Stimulated activated naive CD4-positive, alpha-beta T cell (primary cell): ENCODE measurements at regions not wholly inside any gene's neighbourhood (a gene's known extent, or its start where the extent isn't known, plus 50 kb on each side); places are given as distances from the start of the nearest gene placed in this dataset.

Experiments used
- DNase-seq, 6 experiments: peaks; one replicate each; lab custom pipeline; 2025; lab: John Stamatoyannopoulos, UW

GRCh38 chr5:4643190-4643589 is 496.9 kb upstream of the ADAMTS16 start:
- DNase-seq, result no peak

DNA sequence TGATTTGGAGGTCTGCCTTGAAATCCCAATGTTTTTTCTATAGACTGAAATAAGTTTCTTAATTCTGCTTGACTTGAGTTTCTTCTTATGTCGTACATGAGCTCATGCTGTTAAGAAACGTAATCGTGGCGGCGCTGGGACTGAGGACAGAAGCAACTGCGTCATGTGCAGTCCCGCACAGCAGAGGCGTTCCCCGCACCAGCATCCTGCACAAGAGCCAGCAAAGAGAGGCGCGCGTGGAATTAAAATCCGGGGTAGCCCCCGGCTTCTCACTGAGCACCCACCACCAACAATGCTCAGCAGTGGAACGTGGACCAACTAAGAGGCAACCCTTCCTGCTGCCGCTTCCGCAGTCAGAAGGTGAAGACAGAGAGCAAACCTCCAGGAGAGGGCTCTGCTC is 496.2 kb upstream of the ADAMTS16 start:
- DNase-seq, result no peak

GRCh38 chr5:4646715-4647375 is 493.3 kb upstream of the ADAMTS16 start:
- DNase-seq, result no peak

DNA sequence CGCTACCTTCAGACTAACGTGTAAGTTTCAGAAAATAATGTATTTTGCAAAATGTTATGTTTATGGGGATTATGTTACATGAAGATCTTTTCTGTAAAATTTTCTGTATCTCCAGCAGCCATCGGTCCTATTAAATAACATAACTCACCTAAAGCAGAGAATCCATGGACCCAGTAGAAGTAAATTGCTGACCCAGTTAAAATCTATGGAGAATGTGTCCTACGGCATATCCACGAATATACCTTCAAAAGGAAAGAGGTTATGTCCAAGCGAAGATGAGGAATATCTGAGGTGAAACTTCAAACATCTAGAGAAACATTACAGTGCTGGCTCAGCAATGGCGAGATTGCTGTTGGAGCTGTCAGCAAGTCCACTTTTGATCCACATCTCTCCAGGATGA is 492.2 kb upstream of the ADAMTS16 start:
- DNase-seq, result no peak

- no peak for DNase-seq
Observed at GRCh38 chr5:4651806-4652565, 488.1 kb upstream of the ADAMTS16 start.

DNA sequence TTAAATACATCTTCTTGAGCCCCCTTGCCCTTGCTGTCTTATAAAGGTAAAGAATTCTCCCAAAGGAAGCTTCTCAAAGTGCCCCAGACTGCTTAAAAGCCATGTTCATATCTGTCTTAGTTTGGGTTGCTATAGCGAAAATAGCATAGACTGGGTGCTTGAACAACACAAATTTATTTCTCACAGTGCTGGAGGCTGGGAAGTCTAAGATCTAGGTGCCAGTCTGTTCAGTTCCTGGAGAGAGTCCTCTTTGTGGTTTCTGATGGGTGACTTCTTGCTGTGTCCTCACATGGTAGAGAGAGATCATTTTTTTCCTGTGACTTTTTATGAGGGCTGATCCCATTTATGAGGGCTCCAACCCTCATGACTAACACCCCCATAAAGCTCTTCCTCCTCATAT is 486.7 kb upstream of the ADAMTS16 start:
- DNase-seq, result no peak

GRCh38 chr5:4659851-4660250 is 480.3 kb upstream of the ADAMTS16 start:
- no peak for DNase-seq

DNA sequence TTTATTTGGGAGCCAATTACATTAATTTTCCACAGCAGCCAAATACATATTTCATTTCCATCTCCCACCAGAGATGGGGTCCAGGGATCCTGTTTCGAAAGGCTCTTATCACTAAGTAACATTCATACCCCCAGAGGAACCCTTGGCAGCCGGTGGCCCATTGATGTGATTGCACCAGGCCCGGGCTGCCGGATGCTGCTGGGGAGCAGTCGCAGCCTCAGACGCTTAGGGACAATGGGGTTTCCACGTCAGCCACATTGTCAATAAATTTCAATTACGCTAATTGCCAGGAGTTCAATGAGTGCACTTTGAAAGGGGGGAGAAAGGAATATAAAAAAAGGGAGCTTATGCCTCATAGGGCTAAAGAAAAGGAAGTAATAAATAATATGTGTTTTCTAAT is 478.8 kb upstream of the ADAMTS16 start:
- no peak for DNase-seq

DNA sequence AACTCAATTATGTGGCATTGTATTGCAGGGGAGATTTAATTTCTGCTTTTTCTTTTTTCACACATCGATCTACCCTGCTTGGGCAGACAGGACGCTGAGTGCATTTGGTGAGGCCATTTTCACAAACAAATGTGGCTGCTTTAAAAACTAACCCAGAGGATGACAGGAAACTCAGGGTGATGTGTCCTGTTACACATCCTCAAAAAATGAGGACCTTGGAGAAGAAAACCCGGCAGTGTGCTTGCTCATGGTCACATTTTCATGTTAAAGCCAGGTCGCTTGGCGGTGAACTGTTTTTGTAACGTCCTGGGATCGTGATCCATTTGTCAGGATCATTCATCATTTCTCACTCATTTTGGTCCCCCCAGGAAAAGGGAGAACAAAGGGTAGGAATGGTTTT is 478.3 kb upstream of the ADAMTS16 start:
- DNase-seq, result no peak

DNA sequence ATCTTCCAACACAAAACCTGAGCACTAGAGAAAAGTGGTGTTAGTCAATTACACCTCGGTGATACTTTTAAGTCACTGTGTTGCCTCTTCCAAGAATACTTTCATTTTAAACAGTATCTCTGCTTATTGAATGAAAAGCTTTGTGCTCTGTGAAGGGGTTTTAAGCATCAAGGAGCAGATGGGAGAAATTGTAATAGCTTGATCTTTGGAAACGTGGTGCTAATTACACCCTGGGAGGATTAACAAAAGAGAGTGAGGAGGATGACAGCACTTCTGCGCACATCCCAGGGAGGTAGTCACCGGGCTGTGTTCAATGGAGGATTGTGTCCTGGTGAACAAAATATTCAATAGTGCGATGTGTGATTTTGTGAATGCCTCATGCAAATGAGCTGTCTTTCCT is 477.4 kb upstream of the ADAMTS16 start:
- no peak for DNase-seq

DNA sequence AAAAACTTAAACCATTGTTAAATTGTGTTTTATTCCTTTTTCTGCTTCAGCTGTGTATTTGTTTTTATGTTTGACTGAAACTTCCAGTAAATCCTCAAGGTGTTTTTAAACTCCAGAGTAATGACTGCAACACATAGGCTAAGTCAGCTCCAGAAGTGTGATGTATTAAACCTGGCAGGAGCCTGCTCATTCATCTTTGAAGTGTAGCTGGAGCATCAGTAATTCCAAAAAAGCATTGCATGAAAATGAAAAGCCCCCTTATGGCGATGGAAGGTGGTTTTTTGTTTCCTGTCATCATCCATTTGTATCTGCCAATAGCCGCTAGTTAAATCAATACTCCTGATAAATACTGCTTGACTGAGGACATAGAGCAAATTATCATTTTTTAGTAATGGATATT is 474.2 kb upstream of the ADAMTS16 start:
- DNase-seq, result no peak

GRCh38 chr5:4674166-4674565 is 466.0 kb upstream of the ADAMTS16 start:
- DNase-seq, result no peak

GRCh38 chr5:4676934-4677333 is 463.2 kb upstream of the ADAMTS16 start:
- DNase-seq, result no peak

- DNase-seq, result no peak
Observed at GRCh38 chr5:4684946-4685345, 455.2 kb upstream of the ADAMTS16 start.

DNA sequence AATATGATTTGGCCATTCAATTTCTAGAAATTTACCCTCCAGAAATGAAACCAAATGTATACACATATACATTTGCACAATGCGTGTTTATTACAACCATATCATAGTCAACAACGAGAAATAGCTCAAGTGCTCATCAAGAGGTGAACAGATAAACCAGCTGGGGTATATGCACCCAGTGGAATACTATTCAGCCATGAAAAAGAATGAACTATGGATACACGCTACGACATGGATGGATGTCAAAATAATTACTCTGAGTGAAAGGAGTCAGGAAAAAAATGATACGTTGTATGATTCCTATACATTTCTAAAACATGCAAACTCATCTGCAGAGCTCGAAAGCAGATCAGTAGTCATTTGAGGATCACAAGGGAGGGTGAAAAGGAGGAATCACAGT is 441.5 kb upstream of the ADAMTS16 start:
- no peak for DNase-seq

- no peak for DNase-seq
Observed at GRCh38 chr5:4699592-4699991, 440.5 kb upstream of the ADAMTS16 start.

- no peak for DNase-seq
Observed at GRCh38 chr5:4700069-4700468, 440.1 kb upstream of the ADAMTS16 start.

DNA sequence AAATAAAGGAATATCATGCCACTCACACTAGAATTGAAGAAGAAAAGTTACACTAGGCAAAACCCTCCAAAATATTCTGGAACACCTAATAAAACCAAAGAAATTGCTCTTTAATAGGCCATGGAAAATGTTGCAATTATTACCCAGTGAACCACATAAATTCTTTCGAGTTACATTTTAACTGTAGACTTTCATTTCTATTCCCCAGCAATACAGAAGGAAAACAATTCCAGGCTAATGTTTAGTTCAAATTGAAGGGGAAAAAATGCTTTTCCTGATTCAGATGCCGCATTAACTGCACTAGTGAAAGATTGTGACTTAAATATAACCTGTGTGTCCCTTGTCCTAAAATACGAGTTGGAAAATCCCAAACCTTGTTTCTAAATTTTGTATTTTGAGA is 439.3 kb upstream of the ADAMTS16 start:
- DNase-seq, result no peak

DNA sequence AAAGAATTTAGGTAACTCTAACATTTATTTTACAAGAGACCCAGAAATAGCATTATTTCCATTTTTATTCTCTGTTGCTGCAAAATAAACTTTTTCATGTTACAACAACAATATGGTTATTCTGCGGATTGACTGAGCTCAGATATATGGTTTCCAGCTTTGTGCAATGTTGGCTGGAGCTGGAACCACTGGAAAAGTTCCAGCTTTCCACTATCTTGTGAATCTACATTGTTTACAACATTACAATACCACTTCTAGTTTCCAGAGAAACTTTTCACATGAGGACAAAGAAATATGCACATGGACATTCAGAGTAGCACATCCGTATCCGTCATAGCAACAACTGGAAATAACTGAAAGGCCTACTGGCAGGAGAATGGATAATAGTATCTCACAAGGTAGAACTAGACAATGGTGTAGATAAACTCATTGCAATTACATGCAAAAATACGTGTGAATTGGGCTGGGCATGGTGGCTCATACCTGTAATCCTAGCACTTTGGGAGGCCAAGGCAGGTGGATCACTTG is 436.1 kb upstream of the ADAMTS16 start:
- no peak for DNase-seq

GRCh38 chr5:4704951-4705350 is 435.2 kb upstream of the ADAMTS16 start:
- no peak for DNase-seq

DNA sequence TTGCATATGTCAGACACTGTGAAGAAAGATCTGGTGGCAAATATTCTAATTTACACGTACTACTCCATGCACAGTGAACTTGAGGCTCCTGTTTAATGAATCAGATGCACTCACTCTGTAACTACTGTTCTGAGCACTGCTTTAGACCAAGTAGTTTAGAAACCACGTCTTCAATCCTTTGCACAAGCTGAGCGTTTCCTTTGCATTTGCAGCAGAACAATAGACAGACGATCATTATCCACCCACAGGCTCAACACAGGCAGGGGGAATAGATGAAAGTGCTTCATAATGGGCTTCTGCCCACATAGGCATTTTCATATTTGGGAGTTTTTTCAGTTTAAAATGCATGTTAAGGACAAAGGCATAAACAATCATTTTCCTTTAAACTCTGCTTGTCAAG is 423.3 kb upstream of the ADAMTS16 start:
- no peak for DNase-seq

- no peak for DNase-seq
Observed at GRCh38 chr5:4717446-4717845, 422.7 kb upstream of the ADAMTS16 start.

DNA sequence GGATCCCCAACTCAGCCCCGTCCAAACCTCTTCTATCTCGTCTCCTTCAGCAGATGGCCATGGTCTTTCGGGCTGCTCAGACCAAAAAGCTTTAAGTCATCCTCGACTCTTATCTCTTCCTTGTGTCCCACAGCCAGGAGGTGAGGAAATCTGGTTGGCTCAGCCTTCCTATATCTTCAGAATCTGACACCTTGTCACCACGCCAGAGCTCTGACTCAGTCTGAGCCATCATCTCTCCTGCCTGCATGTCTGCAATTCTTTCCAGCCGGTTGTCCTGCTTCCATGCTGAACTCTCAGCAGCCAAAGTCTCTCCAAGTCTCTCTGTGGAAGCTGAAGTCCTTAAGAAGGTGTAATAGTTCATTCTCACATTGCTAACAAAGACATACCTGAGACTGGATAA is 419.3 kb upstream of the ADAMTS16 start:
- DNase-seq, result no peak

- no peak for DNase-seq
Observed at GRCh38 chr5:4722886-4723285, 417.2 kb upstream of the ADAMTS16 start.
